GM12864 (cell line): ENCODE measurements at regions not wholly inside any gene's neighbourhood (a gene's known extent, or its start where the extent isn't known, plus 50 kb on each side); places are given as distances from the start of the nearest gene placed in this dataset.

ENCODE experiments used
- DNase-seq: peaks from one replicate; pipeline ENCODE4 v3.0.0-alpha.2; 2011; ENCODE audit warnings: low read depth
- H3K4me3 ChIP-seq: 2 replicates; pipeline ENCODE4 v1.5.1; 2011; ENCODE audit warnings: mild to moderate bottlenecking, low read depth, low read length, control low read depth
- TF ChIP-seq, protein P1 (sequence below): IDR thresholded peaks from 2 replicates; pipeline ENCODE4 v1.5.1; 2011; ENCODE audit warnings: low read depth, mild to moderate bottlenecking, moderate library complexity, low read length, control low read depth, inconsistent platforms; ENCODE audit errors: missing control alignments

DNA sequence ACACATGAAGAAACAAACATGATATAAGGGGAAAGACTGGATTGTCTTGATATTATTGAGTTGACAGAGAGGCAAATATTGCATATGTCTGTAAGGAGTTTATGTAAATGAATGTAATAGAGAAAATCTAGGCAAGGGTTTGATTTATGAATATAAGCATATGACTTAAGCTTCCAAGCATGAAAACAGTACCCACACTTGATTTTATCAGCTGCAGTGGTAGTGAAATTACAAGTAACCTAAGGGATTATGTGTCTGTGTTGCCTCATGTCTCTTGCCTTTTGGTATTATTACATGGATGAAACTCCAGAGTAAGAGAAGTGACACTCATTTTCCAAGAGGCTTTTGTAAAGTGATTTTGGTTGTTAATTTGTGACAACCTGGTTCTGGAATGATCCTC lies 1678.9 kb downstream of the KCNT2 start:
- TF ChIP-seq, protein P1, sequence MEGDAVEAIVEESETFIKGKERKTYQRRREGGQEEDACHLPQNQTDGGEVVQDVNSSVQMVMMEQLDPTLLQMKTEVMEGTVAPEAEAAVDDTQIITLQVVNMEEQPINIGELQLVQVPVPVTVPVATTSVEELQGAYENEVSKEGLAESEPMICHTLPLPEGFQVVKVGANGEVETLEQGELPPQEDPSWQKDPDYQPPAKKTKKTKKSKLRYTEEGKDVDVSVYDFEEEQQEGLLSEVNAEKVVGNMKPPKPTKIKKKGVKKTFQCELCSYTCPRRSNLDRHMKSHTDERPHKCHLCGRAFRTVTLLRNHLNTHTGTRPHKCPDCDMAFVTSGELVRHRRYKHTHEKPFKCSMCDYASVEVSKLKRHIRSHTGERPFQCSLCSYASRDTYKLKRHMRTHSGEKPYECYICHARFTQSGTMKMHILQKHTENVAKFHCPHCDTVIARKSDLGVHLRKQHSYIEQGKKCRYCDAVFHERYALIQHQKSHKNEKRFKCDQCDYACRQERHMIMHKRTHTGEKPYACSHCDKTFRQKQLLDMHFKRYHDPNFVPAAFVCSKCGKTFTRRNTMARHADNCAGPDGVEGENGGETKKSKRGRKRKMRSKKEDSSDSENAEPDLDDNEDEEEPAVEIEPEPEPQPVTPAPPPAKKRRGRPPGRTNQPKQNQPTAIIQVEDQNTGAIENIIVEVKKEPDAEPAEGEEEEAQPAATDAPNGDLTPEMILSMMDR = no peak
- H3K4me3 ChIP-seq = no peak overlapping the region
- no peak for DNase-seq

DNA sequence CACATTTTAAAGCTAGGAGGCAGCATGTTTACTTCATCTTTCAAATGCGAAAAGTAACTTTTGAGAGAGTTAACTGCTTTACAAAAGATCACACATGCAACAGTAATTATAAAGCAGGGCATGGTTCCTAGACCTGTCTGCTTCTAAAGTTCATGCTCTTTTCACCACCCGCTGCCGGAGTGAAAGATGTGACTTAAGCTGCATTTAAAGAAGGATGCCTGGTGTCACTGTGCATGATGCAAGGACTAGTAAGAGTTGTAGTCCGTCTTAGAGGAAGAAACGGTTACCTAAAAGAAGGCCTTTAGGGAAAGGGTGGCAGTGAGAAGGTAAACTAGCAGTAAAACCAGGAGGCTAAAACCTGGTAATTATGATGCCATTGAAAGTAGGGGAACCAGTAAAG lies 1689.1 kb downstream of the KCNT2 start:
- H3K4me3 ChIP-seq = no peak overlapping the region
- no peak for DNase-seq
- TF ChIP-seq, protein P1 = no peak

DNA sequence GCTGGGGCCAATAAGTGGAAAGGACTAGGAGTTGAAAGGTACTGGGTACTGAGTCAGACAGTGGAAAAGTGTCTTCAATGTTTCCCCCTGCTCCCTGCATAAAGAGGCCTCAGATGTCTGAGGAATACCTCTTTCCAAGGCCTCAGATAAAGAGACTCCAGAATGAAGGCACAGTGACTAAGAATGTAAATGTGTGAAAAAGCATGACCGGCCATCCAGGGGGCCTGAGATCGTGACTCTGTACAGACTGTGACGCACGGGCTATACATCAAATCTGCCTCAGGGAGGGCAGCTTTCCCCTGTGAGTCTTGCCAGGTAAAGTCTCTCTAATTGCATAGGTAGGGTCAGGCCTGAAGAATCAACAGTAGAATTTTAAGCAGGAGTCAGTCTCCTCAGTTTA lies 1690.5 kb downstream of the KCNT2 start:
- no peak overlapping the region for H3K4me3 ChIP-seq
- DNase-seq = no peak
- TF ChIP-seq, protein P1 = no peak

DNA sequence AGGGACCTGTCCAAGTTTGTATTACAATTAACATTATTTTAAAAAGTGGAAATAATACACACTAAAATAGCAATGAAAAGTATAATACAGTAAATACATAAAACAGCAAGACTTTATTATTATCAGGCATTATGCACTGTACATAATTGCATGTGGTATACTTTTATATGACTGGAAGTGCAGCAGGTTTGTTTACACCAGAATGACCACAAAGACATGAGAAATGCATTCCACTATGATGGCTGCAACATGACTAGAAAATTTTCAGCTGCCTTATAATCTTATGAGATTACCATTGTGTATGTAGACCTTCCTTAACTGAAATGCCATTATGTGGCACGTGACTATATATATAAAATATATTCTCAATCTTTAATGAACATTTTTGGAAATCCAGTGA lies 1699.6 kb downstream of the KCNT2 start:
- TF ChIP-seq, protein P1 = no peak
- DNase-seq = no peak
- H3K4me3 ChIP-seq = no peak overlapping the region

DNA sequence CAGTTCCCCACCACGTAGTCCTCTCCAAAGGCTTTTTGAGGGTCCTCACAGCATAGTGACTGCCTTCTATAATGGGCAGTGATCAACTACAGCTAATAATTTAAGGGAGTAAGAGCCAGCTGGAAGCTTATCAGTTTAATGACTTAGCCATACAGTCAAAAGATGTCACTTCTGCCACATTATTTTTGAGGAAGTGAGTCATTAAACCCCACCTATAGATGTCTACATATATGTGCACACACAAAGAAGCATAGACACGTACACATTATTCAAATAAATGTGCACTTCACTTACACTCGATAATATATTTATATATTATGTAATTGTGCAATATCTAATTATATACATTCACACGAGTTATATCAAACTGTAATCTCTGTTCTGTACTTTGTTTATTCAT lies 1704.7 kb downstream of the KCNT2 start:
- TF ChIP-seq, protein P1 = no peak
- DNase-seq = no peak
- no peak overlapping the region for H3K4me3 ChIP-seq

DNA sequence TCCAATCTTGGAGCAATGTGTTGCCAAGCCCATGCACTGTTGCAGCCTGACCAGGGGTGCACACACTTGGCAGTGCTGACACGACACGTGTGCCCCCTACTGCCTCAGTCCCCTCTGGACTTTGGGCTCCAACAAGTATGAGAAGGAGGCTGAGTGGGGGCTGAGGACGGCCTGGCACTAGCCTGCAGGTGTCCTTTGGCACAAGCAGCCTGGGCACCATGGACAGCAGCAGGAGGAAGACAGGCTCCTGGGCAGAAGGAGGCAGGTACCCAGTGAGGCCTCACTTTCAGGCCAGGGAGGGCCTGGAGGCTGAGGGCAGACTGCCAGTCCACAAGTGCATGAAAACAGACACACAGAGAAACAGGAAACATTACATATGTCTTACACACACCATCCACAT lies 1702.9 kb upstream of the B3GALT2 start:
- no peak overlapping the region for H3K4me3 ChIP-seq
- no peak for DNase-seq
- TF ChIP-seq, protein P1 = no peak

DNA sequence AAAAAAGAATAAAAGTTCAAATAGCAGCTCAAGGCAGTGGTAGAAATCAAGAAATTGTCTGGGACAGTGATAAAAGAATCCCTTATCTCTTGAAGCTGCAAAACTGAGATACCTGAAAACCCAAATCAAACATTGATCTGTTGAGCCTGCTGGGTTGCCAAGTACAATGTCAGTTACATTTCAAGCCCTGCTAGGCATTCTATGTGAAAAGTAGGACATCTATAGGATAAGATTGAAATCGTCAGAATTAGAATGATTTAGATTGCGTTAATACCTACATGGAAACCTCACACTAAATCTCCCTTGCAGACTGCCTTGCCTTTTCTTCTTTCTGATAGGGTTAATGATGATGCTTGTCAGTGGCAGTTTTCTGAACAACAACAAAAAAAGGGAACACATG lies 1684.4 kb upstream of the B3GALT2 start:
- TF ChIP-seq, protein P1 = no peak
- no peak overlapping the region for H3K4me3 ChIP-seq
- DNase-seq = no peak
